CD14-positive monocyte (primary cell): ENCODE measurements at regions not wholly inside any gene's neighbourhood (a gene's known extent, or its start where the extent isn't known, plus 50 kb on each side); places are given as distances from the start of the nearest gene placed in this dataset.

Experiments used
- DNase-seq, 3 donors: peaks; one replicate each; pipeline ENCODE4 v3.0.0-alpha.2; 2011 to 2022
- H2AFZ ChIP-seq: 2 replicates; pipeline ENCODE4 v1.6.0; 2012; ENCODE audit warnings: mild to moderate bottlenecking, low read depth, low read length, inconsistent platforms; ENCODE audit not compliant: insufficient read depth, poor library complexity, severe bottlenecking
- H3K27ac ChIP-seq, 2 donors: 1 replicate in 1 of 2; 2 replicates in 1 of 2; pipeline ENCODE4 v1.5.1; 2012 to 2013; ENCODE audit warnings: low read length in 2 of 2, control low read depth in 1 of 2, inconsistent platforms in 1 of 2, low read depth in 1 of 2, mild to moderate bottlenecking in 1 of 2
- H3K27me3 ChIP-seq, 2 donors: one replicate each; pipeline versions ENCODE4 v1.6.0 to v1.6.1; 2011 to 2013; ENCODE audit warnings: low read length in 2 of 2; ENCODE audit not compliant: control insufficient read depth in 2 of 2, insufficient read depth in 2 of 2
- H3K36me3 ChIP-seq, 2 donors: replicated peaks in 1 of 2; 1 replicate in 1 of 2; 2 replicates in 1 of 2; pipeline versions ENCODE4 v1.5.1 to v1.6.1; 2012 to 2013; ENCODE audit warnings: low read length in 2 of 2, control low read depth in 1 of 2, inconsistent platforms in 1 of 2, mild to moderate bottlenecking in 1 of 2; ENCODE audit not compliant: insufficient read depth in 2 of 2, control insufficient read depth in 1 of 2
- H3K4me1 ChIP-seq, 2 donors: 1 replicate in 1 of 2; 2 replicates in 1 of 2; pipeline versions ENCODE4 v1.5.1 to v1.6.1; 2012 to 2013; ENCODE audit warnings: low read length in 2 of 2, control low read depth in 1 of 2, inconsistent platforms in 1 of 2, mild to moderate bottlenecking in 1 of 2, moderate library complexity in 1 of 2; ENCODE audit not compliant: insufficient read depth in 2 of 2, control insufficient read depth in 1 of 2
- H3K4me2 ChIP-seq: replicated peaks from 2 replicates; pipeline ENCODE3; 2012; ENCODE audit warnings: low read length, moderate library complexity, mild to moderate bottlenecking; ENCODE audit not compliant: poor library complexity, severe bottlenecking; ENCODE audit errors: extremely low read depth
- H3K4me3 ChIP-seq, 3 experiments: fragments of 200-600 bp in 1 of 3; sonication (generic) in 1 of 3; replicated peaks in 1 of 3; 1 replicate in 2 of 3; 2 replicates in 1 of 3; pipeline ENCODE4 v1.5.1; 2011 to 2013; ENCODE audit warnings: low read length in 3 of 3, mild to moderate bottlenecking in 3 of 3, control low read depth in 2 of 3, low read depth in 2 of 3, inconsistent platforms in 1 of 3, moderate library complexity in 1 of 3
- H3K79me2 ChIP-seq: 2 replicates; pipeline ENCODE4 v1.6.0; 2012; ENCODE audit warnings: mild to moderate bottlenecking, control low read depth, inconsistent platforms, low read length, moderate library complexity; ENCODE audit not compliant: insufficient read depth
- H3K9ac ChIP-seq: 2 replicates; pipeline ENCODE4 v1.6.0; 2017; ENCODE audit warnings: low read length, mild to moderate bottlenecking; ENCODE audit not compliant: insufficient read depth, poor library complexity, severe bottlenecking
- H3K9me3 ChIP-seq, 2 donors: replicated peaks in 1 of 2; 1 replicate in 1 of 2; 2 replicates in 1 of 2; pipeline versions ENCODE4 v1.5.1 to v1.6.1; 2012 to 2013; ENCODE audit warnings: low read length in 2 of 2, control low read depth in 1 of 2; ENCODE audit not compliant: control insufficient read depth in 1 of 2, insufficient read depth in 1 of 2
- H4K20me1 ChIP-seq: 2 replicates; pipeline ENCODE4 v1.6.0; 2012; ENCODE audit warnings: mild to moderate bottlenecking, low read length, control low read depth, moderate library complexity; ENCODE audit not compliant: insufficient read depth
- H3K27ac Mint-ChIP-seq, 7 donors: one replicate each; pipeline ENCODE4 v1.8.0; 2020; ENCODE audit warnings: mild to moderate bottlenecking in 7 of 7, mixed read lengths in 7 of 7, moderate library complexity in 6 of 7, inconsistent platforms in 2 of 7
- H3K27me3 Mint-ChIP-seq, 3 donors: one replicate each; pipeline ENCODE4 v1.8.0; 2021 to 2022; ENCODE audit warnings: low read depth in 3 of 3, mild to moderate bottlenecking in 3 of 3, mixed read lengths in 3 of 3, moderate library complexity in 3 of 3, inconsistent platforms in 1 of 3
- H3K36me3 Mint-ChIP-seq, 2 donors: one replicate each; pipeline ENCODE4 v1.8.0; 2020; ENCODE audit warnings: mixed read lengths in 2 of 2, inconsistent platforms in 1 of 2, mild to moderate bottlenecking in 1 of 2
- H3K4me1 Mint-ChIP-seq: one replicate; pipeline ENCODE4 v1.8.0; 2020; ENCODE audit warnings: mild to moderate bottlenecking, mixed read lengths
- H3K4me3 Mint-ChIP-seq, 2 donors: one replicate each; pipeline ENCODE4 v1.8.0; 2020; ENCODE audit warnings: mild to moderate bottlenecking in 2 of 2, mixed read lengths in 2 of 2, moderate library complexity in 1 of 2
- H3K9me3 Mint-ChIP-seq, 7 donors: one replicate each; pipeline ENCODE4 v1.8.0; 2020 to 2022; ENCODE audit warnings: mixed read lengths in 7 of 7, mild to moderate bottlenecking in 6 of 7, moderate library complexity in 6 of 7, inconsistent platforms in 2 of 7
- WGBS: methylation state at CpG from one replicate; pipeline ENCODE4 v1.1.5; 2013; ENCODE audit warnings: missing lambda C conversion rate; ENCODE audit not compliant: insufficient coverage; 5-methylcytosine and 5-hydroxymethylcytosine counted together
- intact Hi-C, 2 donors: fragments of 100-400 bp; cut with micrococcal nuclease; formaldehyde crosslinking; loops; one replicate each; pipeline versions ENCODE4 v1.15.0 to v1.15.1; 2023
- TF ChIP-seq, protein P1 (sequence below): fragments of 200-600 bp; IDR thresholded peaks from one replicate; pipeline ENCODE4 v1.8.0; 2022; ENCODE audit warnings: antibody characterized with exemption, mild to moderate bottlenecking

DNA sequence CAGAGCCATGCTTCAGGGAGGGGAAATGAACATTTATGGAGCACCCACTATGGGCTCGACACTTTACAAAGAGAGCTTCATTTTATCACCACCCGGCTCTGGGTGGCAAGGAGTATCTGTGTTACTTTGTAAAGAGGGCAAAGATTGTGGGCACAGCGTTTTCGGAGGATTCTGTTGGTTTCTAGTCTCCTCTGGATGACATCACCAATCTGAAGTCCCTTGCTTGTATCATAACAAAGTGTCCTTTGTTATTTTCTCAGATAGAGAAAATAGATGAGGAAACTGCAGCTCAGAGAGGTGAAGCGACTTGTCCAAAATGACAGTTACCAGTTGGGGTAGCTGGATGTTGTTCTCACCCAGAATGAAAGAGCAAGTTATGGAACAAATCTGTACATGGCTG, 162.8 kb downstream of the GLI2 start:
- Mint-ChIP-seq H3K27me3 (peaks cover 0 to 6% (median 2%) of the 10 kb centered on the region in 3 donors), H3K27ac (no peak overlapping the region), H3K36me3 (no peaks in the 10 kb centered on the region), H3K4me3 (no peak overlapping the region), H3K4me1 (no peaks in the 10 kb centered on the region), H3K9me3 (peaks cover 0 to 1% (median 0%) of the 10 kb centered on the region in 7 donors)
- H3K36me3 ChIP-seq: no peaks in the 10 kb centered on the region
- H3K79me2 ChIP-seq: no peaks in the 10 kb centered on the region
- TF ChIP-seq, protein P1, sequence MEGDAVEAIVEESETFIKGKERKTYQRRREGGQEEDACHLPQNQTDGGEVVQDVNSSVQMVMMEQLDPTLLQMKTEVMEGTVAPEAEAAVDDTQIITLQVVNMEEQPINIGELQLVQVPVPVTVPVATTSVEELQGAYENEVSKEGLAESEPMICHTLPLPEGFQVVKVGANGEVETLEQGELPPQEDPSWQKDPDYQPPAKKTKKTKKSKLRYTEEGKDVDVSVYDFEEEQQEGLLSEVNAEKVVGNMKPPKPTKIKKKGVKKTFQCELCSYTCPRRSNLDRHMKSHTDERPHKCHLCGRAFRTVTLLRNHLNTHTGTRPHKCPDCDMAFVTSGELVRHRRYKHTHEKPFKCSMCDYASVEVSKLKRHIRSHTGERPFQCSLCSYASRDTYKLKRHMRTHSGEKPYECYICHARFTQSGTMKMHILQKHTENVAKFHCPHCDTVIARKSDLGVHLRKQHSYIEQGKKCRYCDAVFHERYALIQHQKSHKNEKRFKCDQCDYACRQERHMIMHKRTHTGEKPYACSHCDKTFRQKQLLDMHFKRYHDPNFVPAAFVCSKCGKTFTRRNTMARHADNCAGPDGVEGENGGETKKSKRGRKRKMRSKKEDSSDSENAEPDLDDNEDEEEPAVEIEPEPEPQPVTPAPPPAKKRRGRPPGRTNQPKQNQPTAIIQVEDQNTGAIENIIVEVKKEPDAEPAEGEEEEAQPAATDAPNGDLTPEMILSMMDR: no peak
- H3K4me2 ChIP-seq: no peak overlapping the region
- no peak overlapping the region for H2AFZ ChIP-seq
- H3K27ac ChIP-seq: no peak overlapping the region
- H3K27me3 ChIP-seq: peaks cover 0 to 2% of the 10 kb centered on the region in 2 donors
- H3K9ac ChIP-seq: no peak overlapping the region
- no peaks in the 10 kb centered on the region for H4K20me1 ChIP-seq
- H3K9me3 ChIP-seq: no peaks in the 10 kb centered on the region
- H3K4me3 ChIP-seq: no peak overlapping the region
- no peaks in the 10 kb centered on the region for H3K4me1 ChIP-seq
- WGBS: 78% methylated on average over 1 of the region's 5 CpGs
- intact Hi-C loops: no loop called here
- no peak for DNase-seq

DNA sequence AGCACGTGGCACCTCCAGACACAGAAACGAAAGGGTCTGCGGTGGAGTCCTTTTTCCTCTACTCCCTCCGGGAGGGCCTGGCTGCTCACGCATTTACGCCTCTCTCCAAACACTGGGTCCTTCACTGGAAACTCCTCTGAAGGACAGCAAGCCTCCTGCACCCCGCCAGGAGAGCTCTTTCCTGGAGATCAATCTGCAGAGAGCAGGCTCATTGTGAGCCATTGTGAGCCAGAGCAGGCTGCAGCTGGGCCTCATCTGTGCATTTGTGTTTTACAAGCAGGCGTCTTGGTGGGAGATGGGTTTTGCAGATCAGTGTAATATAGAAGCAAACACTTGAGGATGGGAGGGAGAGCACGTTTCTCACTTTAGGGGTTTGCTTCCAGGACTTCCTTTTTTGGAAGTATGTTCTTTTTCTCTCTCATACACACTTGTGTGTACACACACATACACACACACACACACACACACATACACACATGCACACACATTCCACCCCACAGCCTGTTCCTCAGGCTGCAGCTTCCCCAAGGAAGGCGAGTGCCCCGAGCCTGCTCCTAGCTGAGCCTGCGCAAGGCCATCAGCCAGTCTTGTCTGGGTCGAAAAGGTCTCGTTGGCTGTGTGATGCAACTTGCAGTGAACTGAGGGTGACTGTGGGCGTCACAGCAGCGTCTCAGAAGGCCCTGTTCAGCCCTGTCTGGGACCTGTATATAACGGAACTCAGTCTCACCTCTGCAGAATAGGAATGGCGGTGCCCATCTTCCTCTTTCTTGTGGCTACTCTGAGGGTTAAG, 163.5 kb downstream of the GLI2 start:
- Mint-ChIP-seq H3K4me3 (no peak overlapping the region), H3K9me3 (peaks cover 0 to 1% (median 0%) of the 10 kb centered on the region in 7 donors), H3K4me1 (no peaks in the 10 kb centered on the region), H3K27ac (no peak overlapping the region), H3K27me3 (peaks cover 0 to 6% (median 4%) of the 10 kb centered on the region in 3 donors), H3K36me3 (no peaks in the 10 kb centered on the region)
- no peaks in the 10 kb centered on the region for H4K20me1 ChIP-seq
- H3K9ac ChIP-seq: no peak overlapping the region
- no peaks in the 10 kb centered on the region for H3K79me2 ChIP-seq
- no peaks in the 10 kb centered on the region for H3K4me1 ChIP-seq
- 77% methylated on average over 15 of the region's 18 CpGs for WGBS
- no peak overlapping the region for H3K4me3 ChIP-seq
- no peak overlapping the region for H2AFZ ChIP-seq
- H3K4me2 ChIP-seq: no peak overlapping the region
- no peaks in the 10 kb centered on the region for H3K9me3 ChIP-seq
- TF ChIP-seq, protein P1: no peak
- peaks cover 0 to 2% of the 10 kb centered on the region in 2 donors for H3K27me3 ChIP-seq
- intact Hi-C loops: no loop called here
- H3K27ac ChIP-seq: no peak overlapping the region
- no peak for DNase-seq
- no peaks in the 10 kb centered on the region for H3K36me3 ChIP-seq
